IMR-90 (cell line): ENCODE measurements at regions not wholly inside any gene's neighbourhood (a gene's known extent, or its start where the extent isn't known, plus 50 kb on each side); places are given as distances from the start of the nearest gene placed in this dataset.
A peak's percentile ranks its signal among the peaks of the same experiment; 100 is the strongest.

Experiments used
- ATAC-seq: fragments of 200-7000 bp; cut with Tn5 transposase; 2 replicates; pipeline ENCODE4 v1.9.1; 2020; ENCODE audit warnings: low read depth, mild to moderate bottlenecking, moderate library complexity
- BruUV-seq: library from RNA; stranded (reverse); fragments of 400-500 nt; replicated peaks from 2 replicates; lab custom pipeline; 2021; lab: Mats Ljungman, UMichigan
- CTCF ChIA-PET: fragments of 300-600 bp; formaldehyde crosslinking; extraction: SDS; loops from one replicate; lab custom pipeline; 2021; ENCODE audit warnings: antibody characterized with exemption; lab: Yijun Ruan, JAX
- POLR2A ChIA-PET: fragments of 300-600 bp; sonication (Branson Sonifier 250); formaldehyde crosslinking; loops from one replicate; lab custom pipeline; 2022; ENCODE audit warnings: antibody characterized with exemption; ENCODE audit not compliant: unreplicated experiment; lab: Charles Lee
- DNase-seq: peaks from one replicate; pipeline ENCODE4 v3.0.0; 2013
- H2AFZ ChIP-seq: replicated peaks from 2 replicates; pipeline ENCODE3; 2013; ENCODE audit warnings: low read length, mild to moderate bottlenecking; ENCODE audit not compliant: poor library complexity
- H2AK5ac ChIP-seq: 2 replicates; pipeline ENCODE4 v1.6.1; 2013; ENCODE audit warnings: low read depth, low read length, inconsistent platforms
- H2AK9ac ChIP-seq: replicated peaks from 2 replicates; pipeline ENCODE3; 2013; ENCODE audit warnings: mild to moderate bottlenecking, low read depth, low read length, moderate library complexity; ENCODE audit not compliant: poor library complexity
- H2BK120ac ChIP-seq: 2 replicates; pipeline ENCODE4 v1.6.1; 2013; ENCODE audit warnings: low read depth, low read length, inconsistent platforms
- H2BK15ac ChIP-seq: 3 replicates; pipeline ENCODE4 v1.6.1; 2013; ENCODE audit warnings: low read depth, low read length, inconsistent platforms
- H2BK20ac ChIP-seq: 2 replicates; pipeline ENCODE4 v1.6.1; 2013; ENCODE audit warnings: low read depth, mild to moderate bottlenecking, inconsistent platforms, low read length, moderate library complexity
- H2BK5ac ChIP-seq: 2 replicates; pipeline ENCODE4 v1.6.1; 2013; ENCODE audit warnings: mild to moderate bottlenecking, low read depth, low read length, inconsistent platforms; ENCODE audit not compliant: poor library complexity, severe bottlenecking
- H3K14ac ChIP-seq: replicated peaks from 2 replicates; pipeline ENCODE4 v1.6.1; 2013; ENCODE audit warnings: low read depth, low read length, inconsistent platforms
- H3K18ac ChIP-seq: 2 replicates; pipeline ENCODE4 v1.6.1; 2013; ENCODE audit warnings: low read depth, low read length, control low read depth
- H3K23ac ChIP-seq: 2 replicates; pipeline ENCODE4 v1.6.1; 2013; ENCODE audit warnings: low read depth, low read length, inconsistent platforms
- H3K27ac ChIP-seq: 2 replicates; pipeline ENCODE4 v1.5.1; 2013; ENCODE audit warnings: mild to moderate bottlenecking, control low read depth, low read length; ENCODE audit not compliant: insufficient read depth
- H3K27me3 ChIP-seq: 2 replicates; pipeline ENCODE4 v1.6.1; 2013; ENCODE audit warnings: low read length; ENCODE audit not compliant: control insufficient read depth, insufficient read depth
- H3K36me3 ChIP-seq: 2 replicates; pipeline ENCODE4 v1.6.1; 2013; ENCODE audit warnings: low read length, mixed read lengths; ENCODE audit not compliant: control insufficient read depth, insufficient read depth
- H3K4ac ChIP-seq: 2 replicates; pipeline ENCODE4 v1.6.1; 2013; ENCODE audit warnings: low read depth, low read length, inconsistent platforms
- H3K4me1 ChIP-seq: 2 replicates; pipeline ENCODE4 v1.6.1; 2013; ENCODE audit warnings: low read length, mixed read lengths; ENCODE audit not compliant: control insufficient read depth, insufficient read depth
- H3K4me2 ChIP-seq: 2 replicates; pipeline ENCODE4 v1.6.1; 2013; ENCODE audit warnings: low read depth, mild to moderate bottlenecking, control low read depth, low read length, moderate library complexity
- H3K4me3 ChIP-seq: 2 replicates; pipeline ENCODE4 v1.5.1; 2013; ENCODE audit warnings: low read depth, mild to moderate bottlenecking, control low read depth, low read length, moderate library complexity; ENCODE audit not compliant: insufficient read depth
- H3K56ac ChIP-seq: 2 replicates; pipeline ENCODE4 v1.6.1; 2013; ENCODE audit warnings: low read length, inconsistent platforms; ENCODE audit not compliant: insufficient read depth; ENCODE audit errors: extremely low read depth
- H3K79me1 ChIP-seq, 2 experiments: 2 replicates each; pipeline ENCODE4 v1.6.1; 2013; ENCODE audit warnings: low read length in 2 of 2, inconsistent platforms in 1 of 2, low read depth in 1 of 2
- H3K9ac ChIP-seq: 2 replicates; pipeline ENCODE4 v1.6.1; 2013; ENCODE audit warnings: low read depth, low read length, control low read depth
- H3K9me1 ChIP-seq: 2 replicates; pipeline ENCODE4 v1.6.1; 2013; ENCODE audit warnings: low read length, inconsistent platforms; ENCODE audit not compliant: insufficient read depth
- H3K9me3 ChIP-seq: 2 replicates; pipeline ENCODE4 v1.6.1; 2013; ENCODE audit warnings: low read length; ENCODE audit not compliant: control insufficient read depth, insufficient read depth
- H4K20me1 ChIP-seq: 2 replicates; pipeline ENCODE4 v1.6.1; 2013; ENCODE audit warnings: low read length, inconsistent platforms; ENCODE audit not compliant: insufficient read depth
- H4K5ac ChIP-seq: 2 replicates; pipeline ENCODE4 v1.6.1; 2013; ENCODE audit warnings: mild to moderate bottlenecking, low read depth, low read length, control low read depth
- H4K8ac ChIP-seq, 2 experiments: 2 replicates each; pipeline ENCODE4 v1.6.1; 2013; ENCODE audit warnings: low read depth in 2 of 2, low read length in 2 of 2, control low read depth in 1 of 2, inconsistent platforms in 1 of 2
- H4K91ac ChIP-seq: 2 replicates; pipeline ENCODE4 v1.6.1; 2013; ENCODE audit warnings: low read depth, low read length, inconsistent platforms; ENCODE audit not compliant: insufficient read depth
- BHLHE40 ChIP-seq: fragments of 150-350 bp; IDR thresholded peaks from 2 replicates; pipeline ENCODE4 v1.6.1; 2016; ENCODE audit warnings: mild to moderate bottlenecking, low read depth, low read length
- CEBPB ChIP-seq: IDR thresholded peaks from 2 replicates; pipeline ENCODE4 v1.6.1; 2012; ENCODE audit warnings: low read depth, low read length, improper control_type of control experiment
- CHD1 ChIP-seq: IDR thresholded peaks from 2 replicates; pipeline ENCODE4 v1.6.1; 2012; ENCODE audit warnings: low read depth, low read length, improper control_type of control experiment
- FOS ChIP-seq: fragments of 150-350 bp; IDR thresholded peaks from 2 replicates; pipeline ENCODE4 v1.6.1; 2016; ENCODE audit warnings: low read depth, low read length
- MAFK ChIP-seq: IDR thresholded peaks from 2 replicates; pipeline ENCODE4 v1.6.1; 2012; ENCODE audit warnings: low read depth, low read length, improper control_type of control experiment
- MXI1 ChIP-seq: IDR thresholded peaks from 2 replicates; pipeline ENCODE4 v1.6.1; 2012; ENCODE audit warnings: low read depth, mild to moderate bottlenecking, low read length, moderate library complexity, borderline replicate concordance
- POLR2A ChIP-seq: IDR thresholded peaks from 2 replicates; pipeline ENCODE4 v1.6.1; 2012; ENCODE audit warnings: mild to moderate bottlenecking, low read depth, low read length
- RAD21 ChIP-seq: IDR thresholded peaks from 2 replicates; pipeline ENCODE4 v1.6.1; 2012; ENCODE audit warnings: low read length, improper control_type of control experiment
- RCOR1 ChIP-seq: IDR thresholded peaks from 2 replicates; pipeline ENCODE4 v1.6.1; 2012; ENCODE audit warnings: mild to moderate bottlenecking, low read length, improper control_type of control experiment; ENCODE audit not compliant: insufficient replicate concordance
- RFX5 ChIP-seq: IDR thresholded peaks from 2 replicates; pipeline ENCODE4 v1.8.0; 2012; ENCODE audit warnings: low read depth, mild to moderate bottlenecking, low read length, moderate library complexity
- SMC3 ChIP-seq: fragments of 150-350 bp; IDR thresholded peaks from 2 replicates; pipeline ENCODE4 v1.6.1; 2016; ENCODE audit warnings: low read depth, mild to moderate bottlenecking, antibody characterized with exemption, low read length, moderate library complexity
- WGBS, 2 experiments: methylation state at CpG; one replicate each; pipeline versions ENCODE4 v1.1.5 to v1.1.7; 2013; ENCODE audit warnings: missing lambda C conversion rate in 2 of 2; ENCODE audit not compliant: insufficient read length in 1 of 2; ENCODE audit errors: extremely low coverage in 2 of 2; 5-methylcytosine and 5-hydroxymethylcytosine counted together
- dilution Hi-C: fragments of 300-500 bp; cut with HindIII; formaldehyde crosslinking; loops from one replicate; pipeline ENCODE4 v1.14.3; 2018; ENCODE audit warnings: low sequenced_read_pairs; ENCODE audit not compliant: unreplicated experiment
- in situ Hi-C: fragments of 300-500 bp; cut with MboI; formaldehyde crosslinking; loops from 3 replicates; pipeline ENCODE4 v1.14.3; 2019; ENCODE audit warnings: low sequenced_read_pairs, inconsistent platforms, mixed read lengths
- intact Hi-C: fragments of 100-400 bp; cut with micrococcal nuclease; formaldehyde crosslinking; loops from 2 replicates; pipeline ENCODE4 v1.10.0; 2022
- TF ChIP-seq, protein P1 (sequence below): conservative IDR thresholded peaks from 2 replicates; pipeline ENCODE4 v1.5.1; 2012; ENCODE audit warnings: mild to moderate bottlenecking, low read depth, low read length, improper control_type of control experiment
- TF ChIP-seq, protein P2 (sequence below): fragments of 150-350 bp; IDR thresholded peaks from 2 replicates; pipeline ENCODE4 v1.6.1; 2016; ENCODE audit warnings: low read depth, mild to moderate bottlenecking, low read length, moderate library complexity, borderline replicate concordance

DNA sequence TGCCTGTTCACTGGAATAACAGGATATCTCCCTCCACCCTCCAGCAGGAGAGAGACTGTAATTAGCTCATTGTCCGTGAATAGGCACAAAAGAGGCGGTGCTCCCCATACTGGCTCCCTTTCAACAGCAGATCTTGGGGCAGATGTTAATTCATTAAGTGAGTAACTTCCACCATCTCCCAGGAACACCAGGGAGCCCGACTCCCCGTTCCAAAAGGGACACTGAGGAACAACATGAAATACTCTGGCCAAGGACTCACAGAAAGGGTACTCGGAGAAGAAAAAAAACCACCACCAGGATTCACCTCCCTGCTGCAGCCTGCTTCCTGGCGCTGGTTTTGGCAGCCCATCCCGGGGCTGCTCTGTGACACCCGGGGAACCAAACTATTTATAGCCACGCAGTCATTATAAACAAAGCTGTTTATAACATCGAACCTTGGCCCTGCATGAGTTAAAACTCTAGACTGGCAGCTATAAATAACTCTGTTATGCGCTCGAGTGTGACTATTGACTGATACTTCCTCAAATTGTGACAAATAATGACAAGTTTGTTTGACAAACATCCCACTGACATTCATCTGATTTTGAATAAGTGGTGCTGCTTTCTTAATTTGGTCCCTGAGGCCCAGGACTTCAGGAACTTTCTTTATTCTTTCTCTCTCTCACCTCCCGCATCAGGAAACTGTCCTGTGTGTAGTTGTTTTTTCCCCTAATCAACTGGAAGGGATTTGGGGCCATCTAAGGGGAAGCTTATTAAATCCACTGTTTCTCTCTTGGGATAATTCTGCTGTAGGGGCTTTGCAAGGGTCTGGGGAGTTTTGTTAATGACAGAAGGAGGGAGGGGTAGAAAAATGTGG lies 521.6 kb downstream of the CD83 start:
- H4K91ac ChIP-seq: peak overlapping the region; percentile 5; the same call in 1 of the 2 replicates
- intact Hi-C loops (no loop called here), dilution Hi-C loops (no loop called here), in situ Hi-C loops (no loop called here)
- no peaks in the 10 kb centered on the region for H3K9me3 ChIP-seq
- no peak overlapping the region for H2AK9ac ChIP-seq
- H3K56ac ChIP-seq: no peak overlapping the region
- H3K9me1 ChIP-seq: no peaks in the 10 kb centered on the region
- no peak overlapping the region for H2BK15ac ChIP-seq
- no peaks in the 10 kb centered on the region for H3K79me1 ChIP-seq
- peak overlapping the region; percentile 48; the same call in 1 of the 2 replicates for H2BK120ac ChIP-seq
- WGBS, 2 experiments: 0% methylated on average over 3 of the region's 13 CpGs; no CpG with 5 or more reads in 1 of the 2 experiments
- no peaks in the 10 kb centered on the region for H3K36me3 ChIP-seq
- H2AK5ac ChIP-seq: 0 out of 2 replicates have a peak overlapping the region, but pooled peaks have one; percentile 15
- H4K5ac ChIP-seq: no peak overlapping the region
- H2BK5ac ChIP-seq: no peak overlapping the region
- no peak overlapping the region for H3K27ac ChIP-seq
- H3K9ac ChIP-seq: no peak overlapping the region
- H3K4ac ChIP-seq: peak overlapping the region; percentile 24; the same call in 1 of the 2 replicates
- H3K23ac ChIP-seq: no peak overlapping the region
- DNase-seq (peak; percentile 60), ATAC-seq (peak; percentile 67)
- H3K4me2 ChIP-seq: peak overlapping the region; percentile 91
- H4K20me1 ChIP-seq: no peaks in the 10 kb centered on the region
- no peak overlapping the region for H3K18ac ChIP-seq
- TF ChIP-seq BHLHE40 (no peak), FOS (no peak), RFX5 (no peak), SMC3 (no peak), CHD1 (no peak), RCOR1 (no peak), RAD21 (no peak), MAFK (no peak), CEBPB (no peak), MXI1 (no peak), POLR2A (no peak)
- TF ChIP-seq, protein P1, sequence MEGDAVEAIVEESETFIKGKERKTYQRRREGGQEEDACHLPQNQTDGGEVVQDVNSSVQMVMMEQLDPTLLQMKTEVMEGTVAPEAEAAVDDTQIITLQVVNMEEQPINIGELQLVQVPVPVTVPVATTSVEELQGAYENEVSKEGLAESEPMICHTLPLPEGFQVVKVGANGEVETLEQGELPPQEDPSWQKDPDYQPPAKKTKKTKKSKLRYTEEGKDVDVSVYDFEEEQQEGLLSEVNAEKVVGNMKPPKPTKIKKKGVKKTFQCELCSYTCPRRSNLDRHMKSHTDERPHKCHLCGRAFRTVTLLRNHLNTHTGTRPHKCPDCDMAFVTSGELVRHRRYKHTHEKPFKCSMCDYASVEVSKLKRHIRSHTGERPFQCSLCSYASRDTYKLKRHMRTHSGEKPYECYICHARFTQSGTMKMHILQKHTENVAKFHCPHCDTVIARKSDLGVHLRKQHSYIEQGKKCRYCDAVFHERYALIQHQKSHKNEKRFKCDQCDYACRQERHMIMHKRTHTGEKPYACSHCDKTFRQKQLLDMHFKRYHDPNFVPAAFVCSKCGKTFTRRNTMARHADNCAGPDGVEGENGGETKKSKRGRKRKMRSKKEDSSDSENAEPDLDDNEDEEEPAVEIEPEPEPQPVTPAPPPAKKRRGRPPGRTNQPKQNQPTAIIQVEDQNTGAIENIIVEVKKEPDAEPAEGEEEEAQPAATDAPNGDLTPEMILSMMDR: no peak
- TF ChIP-seq, protein P2, sequence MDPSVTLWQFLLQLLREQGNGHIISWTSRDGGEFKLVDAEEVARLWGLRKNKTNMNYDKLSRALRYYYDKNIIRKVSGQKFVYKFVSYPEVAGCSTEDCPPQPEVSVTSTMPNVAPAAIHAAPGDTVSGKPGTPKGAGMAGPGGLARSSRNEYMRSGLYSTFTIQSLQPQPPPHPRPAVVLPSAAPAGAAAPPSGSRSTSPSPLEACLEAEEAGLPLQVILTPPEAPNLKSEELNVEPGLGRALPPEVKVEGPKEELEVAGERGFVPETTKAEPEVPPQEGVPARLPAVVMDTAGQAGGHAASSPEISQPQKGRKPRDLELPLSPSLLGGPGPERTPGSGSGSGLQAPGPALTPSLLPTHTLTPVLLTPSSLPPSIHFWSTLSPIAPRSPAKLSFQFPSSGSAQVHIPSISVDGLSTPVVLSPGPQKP: no peak
- peaks cover 10% of the 10 kb centered on the region for H3K4me1 ChIP-seq
- H3K4me3 ChIP-seq: peak overlapping the region; percentile 17; the same call in 1 of the 2 replicates
- H2AFZ ChIP-seq: peak overlapping the region; percentile 67
- H3K27me3 ChIP-seq: peaks cover 3% of the 10 kb centered on the region; the same call in 1 of the 2 replicates
- H2BK20ac ChIP-seq: no peak overlapping the region
- ChIA-PET POLR2A (no interaction called here), CTCF (interaction anchor here (0.7 kb wide), 1 partner anchor 11 kb away, joined by 3 read pairs; no protein-coding TSS in a partner anchor)
- peak overlapping the region in 1 of 2 experiments; percentile 44; a peak in 1 of 4 replicates for H4K8ac ChIP-seq
- H3K14ac ChIP-seq: no peak overlapping the region; the same call in 1 of the 2 replicates
- BruUV-seq: no TSS peak
